ENCODE measurements at regions not wholly inside any gene's neighbourhood (a gene's known extent, or its start where the extent isn't known, plus 50 kb on each side); places are given as distances from the start of the nearest gene placed in this dataset.

DNA sequence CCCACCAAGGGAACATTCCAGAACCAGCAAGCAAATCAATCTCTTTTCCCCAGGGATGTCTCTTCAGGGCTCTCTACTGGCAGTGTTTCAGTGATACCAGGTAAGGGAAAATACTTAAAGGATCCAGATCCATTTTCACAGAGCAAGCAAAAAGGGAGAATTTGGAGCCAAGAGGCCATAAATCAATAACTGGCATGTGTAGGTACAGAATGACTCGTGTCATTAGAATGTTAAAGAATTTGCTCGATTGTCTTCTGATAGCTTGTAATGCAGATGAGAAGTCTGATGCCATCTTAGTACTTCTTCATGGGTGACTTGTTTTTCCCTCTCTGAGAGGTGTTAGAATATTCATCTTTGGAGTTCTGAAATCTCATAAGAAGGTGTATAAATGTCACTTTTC lies 242.9 kb downstream of the KTN1 start:
- POLR2A ChIA-PET, result no interaction called here
- Mint-ChIP-seq H3K27me3 (peaks cover 10% of the 10 kb centered on the region), H3K27ac (no peak overlapping the region), H3K4me1 (peaks cover 3% of the 10 kb centered on the region), H3K9me3 (ENCODE audit: insufficient read depth) (no peaks in the 10 kb centered on the region), H3K4me3 (no peak overlapping the region)
- no peak for DNase-seq
- intact Hi-C loops (cut with micrococcal nuclease), result no loop called here
- H3K27me3 ChIP-seq (replicated peaks in 1 of 4; ENCODE audit: control extremely low read depth in 1 of 4, control insufficient read depth in 3 of 4, insufficient read depth in 4 of 4, low read length in 3 of 4), result peaks cover 0 to 2% (median 0%) of the 10 kb centered on the region in 4 experiments
- no peaks in the 10 kb centered on the region for H3K79me2 ChIP-seq (ENCODE audit: control insufficient read depth, insufficient read depth, low read length)
- WGBS (ENCODE audit: insufficient coverage), result no CpG with 5 or more reads among the region's 2 CpGs
- TF ChIP-seq EZH2 (IDR thresholded peaks at IDR 0.05; ENCODE audit: borderline replicate concordance, insufficient read depth, low read depth, low read length, poor library complexity, severe bottlenecking), result no peak
- TF ChIP-seq, protein P1, sequence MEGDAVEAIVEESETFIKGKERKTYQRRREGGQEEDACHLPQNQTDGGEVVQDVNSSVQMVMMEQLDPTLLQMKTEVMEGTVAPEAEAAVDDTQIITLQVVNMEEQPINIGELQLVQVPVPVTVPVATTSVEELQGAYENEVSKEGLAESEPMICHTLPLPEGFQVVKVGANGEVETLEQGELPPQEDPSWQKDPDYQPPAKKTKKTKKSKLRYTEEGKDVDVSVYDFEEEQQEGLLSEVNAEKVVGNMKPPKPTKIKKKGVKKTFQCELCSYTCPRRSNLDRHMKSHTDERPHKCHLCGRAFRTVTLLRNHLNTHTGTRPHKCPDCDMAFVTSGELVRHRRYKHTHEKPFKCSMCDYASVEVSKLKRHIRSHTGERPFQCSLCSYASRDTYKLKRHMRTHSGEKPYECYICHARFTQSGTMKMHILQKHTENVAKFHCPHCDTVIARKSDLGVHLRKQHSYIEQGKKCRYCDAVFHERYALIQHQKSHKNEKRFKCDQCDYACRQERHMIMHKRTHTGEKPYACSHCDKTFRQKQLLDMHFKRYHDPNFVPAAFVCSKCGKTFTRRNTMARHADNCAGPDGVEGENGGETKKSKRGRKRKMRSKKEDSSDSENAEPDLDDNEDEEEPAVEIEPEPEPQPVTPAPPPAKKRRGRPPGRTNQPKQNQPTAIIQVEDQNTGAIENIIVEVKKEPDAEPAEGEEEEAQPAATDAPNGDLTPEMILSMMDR (IDR thresholded peaks at IDR 0.05), result no peak
- no peak overlapping the region for H3K4me2 ChIP-seq (replicated peaks; ENCODE audit: low read depth, low read length, poor library complexity, severe bottlenecking)
- H3K27ac ChIP-seq (ENCODE audit: low read length in 2 of 2), result no peak overlapping the region
- H3K4me1 ChIP-seq (ENCODE audit: control insufficient read depth in 2 of 2, insufficient read depth in 2 of 2, low read length in 2 of 2), result no peaks in the 10 kb centered on the region
- H3K9me3 ChIP-seq (ENCODE audit: control extremely low read depth in 1 of 3, control insufficient read depth in 2 of 3, insufficient read depth in 1 of 3, low read length in 2 of 3), result no peaks in the 10 kb centered on the region
- no peak for ATAC-seq (ENCODE audit: low read depth)
- no peaks in the 10 kb centered on the region for H4K20me1 ChIP-seq (ENCODE audit: control insufficient read depth, insufficient read depth, low read length, poor library complexity, severe bottlenecking)
- no peak overlapping the region for H3K9ac ChIP-seq (ENCODE audit: low read length)
- H3K36me3 ChIP-seq (replicated peaks in 1 of 2; ENCODE audit: control extremely low read depth in 1 of 2, control insufficient read depth in 1 of 2, extremely low read depth in 1 of 2, insufficient read depth in 2 of 2, low read length in 1 of 2), result no peaks in the 10 kb centered on the region
- CTCF ChIA-PET, result no interaction called here
- no peak overlapping the region for H3K4me3 ChIP-seq (ENCODE audit: control extremely low read depth in 1 of 5, extremely low read depth in 1 of 5, insufficient read depth in 1 of 5, low read depth in 2 of 5, low read length in 4 of 5)
- H2AFZ ChIP-seq (ENCODE audit: insufficient read depth, low read depth, low read length, poor library complexity, severe bottlenecking), result no peak overlapping the region

DNA sequence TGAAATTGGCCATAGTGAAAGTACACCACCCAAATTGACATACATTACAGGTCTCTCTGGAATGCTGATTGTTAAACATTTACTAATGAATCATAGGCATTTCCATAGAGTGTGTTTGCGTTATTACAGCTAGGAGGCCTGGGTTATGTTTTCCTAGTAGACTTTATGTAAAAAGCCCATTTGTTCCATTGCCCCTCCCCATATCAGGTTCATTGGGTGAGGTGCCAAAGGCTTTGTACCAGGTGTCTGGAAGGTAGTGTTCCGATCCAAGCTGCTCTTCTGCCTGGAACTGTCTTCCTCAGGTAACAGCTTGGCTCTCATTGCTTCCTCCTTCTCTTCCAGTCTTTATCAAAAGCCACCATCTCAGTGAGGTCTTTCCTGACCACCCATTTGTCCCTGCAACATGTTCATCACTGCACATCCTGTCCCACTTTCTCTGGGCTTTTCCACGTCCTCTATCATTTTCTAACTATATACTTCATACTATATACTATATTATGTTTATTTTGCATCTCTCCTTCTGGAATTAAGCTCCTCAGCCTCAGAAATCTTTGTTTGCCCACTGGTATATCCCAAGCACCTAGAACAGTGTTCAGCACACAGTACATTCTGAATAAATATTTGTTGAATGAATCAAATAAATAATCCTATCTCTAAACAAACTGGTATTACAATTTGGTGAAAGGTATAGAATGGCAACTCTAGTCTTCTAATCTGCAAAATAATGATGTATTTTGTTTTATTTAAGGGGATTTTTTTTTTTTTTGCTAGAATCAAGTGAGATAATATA lies 252.3 kb downstream of the KTN1 start:
- H3K4me3 Mint-ChIP-seq, result no peak overlapping the region
- Histone ChIP-seq H3K79me2 (ENCODE audit: control insufficient read depth, insufficient read depth, low read length) (no peaks in the 10 kb centered on the region), H3K4me1 (ENCODE audit: control insufficient read depth in 2 of 2, insufficient read depth in 2 of 2, low read length in 2 of 2) (no peaks in the 10 kb centered on the region), H3K27ac (ENCODE audit: low read length in 2 of 2) (no peak overlapping the region), H3K36me3 (replicated peaks in 1 of 2; ENCODE audit: control extremely low read depth in 1 of 2, control insufficient read depth in 1 of 2, extremely low read depth in 1 of 2, insufficient read depth in 2 of 2, low read length in 1 of 2) (no peaks in the 10 kb centered on the region), H3K9ac (ENCODE audit: low read length) (no peak overlapping the region), H3K9me3 (ENCODE audit: control extremely low read depth in 1 of 3, control insufficient read depth in 2 of 3, insufficient read depth in 1 of 3, low read length in 2 of 3) (no peaks in the 10 kb centered on the region), H4K20me1 (ENCODE audit: control insufficient read depth, insufficient read depth, low read length, poor library complexity, severe bottlenecking) (no peaks in the 10 kb centered on the region), H2AFZ (ENCODE audit: insufficient read depth, low read depth, low read length, poor library complexity, severe bottlenecking) (no peak overlapping the region), H3K4me3 (ENCODE audit: control extremely low read depth in 1 of 5, extremely low read depth in 1 of 5, insufficient read depth in 1 of 5, low read depth in 2 of 5, low read length in 4 of 5) (no peak overlapping the region), H3K4me2 (replicated peaks; ENCODE audit: low read depth, low read length, poor library complexity, severe bottlenecking) (no peak overlapping the region), H3K27me3 (replicated peaks in 1 of 4; ENCODE audit: control extremely low read depth in 1 of 4, control insufficient read depth in 3 of 4, insufficient read depth in 4 of 4, low read length in 3 of 4) (peaks cover 0 to 7% (median 3%) of the 10 kb centered on the region in 4 experiments)
- no peak for DNase-seq
- no peak overlapping the region for H3K27ac Mint-ChIP-seq
- TF ChIP-seq, protein P1 (IDR thresholded peaks at IDR 0.05), result no peak
- 100% methylated on average over 1 of the region's 3 CpGs for WGBS (ENCODE audit: insufficient coverage)
- intact Hi-C loops (cut with micrococcal nuclease), result no loop called here
- POLR2A ChIA-PET, result no interaction called here
- no peak for ATAC-seq (ENCODE audit: low read depth)
- H3K9me3 Mint-ChIP-seq (ENCODE audit: insufficient read depth), result no peaks in the 10 kb centered on the region
- no peaks in the 10 kb centered on the region for H3K4me1 Mint-ChIP-seq
- peaks cover 8% of the 10 kb centered on the region for H3K27me3 Mint-ChIP-seq
- CTCF ChIA-PET, result no interaction called here

All from B cell (primary cell).